GM23338 (cell line): ENCODE measurements at regions not wholly inside any gene's neighbourhood (a gene's known extent, or its start where the extent isn't known, plus 50 kb on each side); places are given as distances from the start of the nearest gene placed in this dataset.

Experiments used
- ATAC-seq: fragments of 200-7000 bp; cut with Tn5 transposase; 3 replicates; pipeline ENCODE4 v1.9.1; 2020
- DNase-seq: peaks from one replicate; pipeline ENCODE4 v3.0.0-alpha.2; 2015; ENCODE audit warnings: low spot score
- H2AFZ ChIP-seq: fragments of 200-600 bp; sonication (generic); 2 replicates; pipeline ENCODE4 v1.8.0; 2016; ENCODE audit warnings: antibody characterized with exemption, mild to moderate bottlenecking, moderate library complexity
- H3F3A ChIP-seq: fragments of 200-600 bp; sonication (generic); replicated peaks from 2 replicates; pipeline ENCODE4 v1.8.0; 2017; ENCODE audit warnings: antibody characterized with exemption, mixed run types, low read depth
- H3K27ac ChIP-seq: fragments of 200-600 bp; sonication (generic); 2 replicates; pipeline ENCODE4 v1.6.1; 2016; ENCODE audit warnings: low read depth
- H3K27me3 ChIP-seq: fragments of 200-600 bp; sonication (generic); 2 replicates; pipeline ENCODE4 v1.8.0; 2016; ENCODE audit warnings: mild to moderate bottlenecking, mixed run types, moderate library complexity; ENCODE audit not compliant: insufficient read depth
- H3K36me3 ChIP-seq: fragments of 200-600 bp; sonication (generic); 2 replicates; pipeline ENCODE4 v1.8.0; 2016; ENCODE audit warnings: mild to moderate bottlenecking; ENCODE audit not compliant: insufficient read depth
- H3K4me1 ChIP-seq: fragments of 200-600 bp; sonication (generic); 2 replicates; pipeline ENCODE4 v1.8.0; 2016; ENCODE audit warnings: mild to moderate bottlenecking, moderate library complexity; ENCODE audit not compliant: insufficient read depth
- H3K4me2 ChIP-seq: fragments of 200-600 bp; sonication (generic); 2 replicates; pipeline ENCODE4 v1.7.1; 2017; ENCODE audit warnings: mixed run types
- H3K4me3 ChIP-seq: fragments of 200-600 bp; sonication (generic); 2 replicates; pipeline ENCODE4 v1.6.1; 2016; ENCODE audit warnings: mixed run types
- H3K79me2 ChIP-seq: fragments of 200-600 bp; sonication (generic); replicated peaks from 2 replicates; pipeline ENCODE4 v1.8.0; 2017; ENCODE audit warnings: mild to moderate bottlenecking; ENCODE audit not compliant: insufficient read depth
- H3K9me2 ChIP-seq: fragments of 200-600 bp; sonication (generic); 2 replicates; pipeline ENCODE4 v1.8.0; 2017; ENCODE audit not compliant: insufficient read depth
- H4K20me1 ChIP-seq: fragments of 200-600 bp; sonication (generic); replicated peaks from 2 replicates; pipeline ENCODE4 v1.8.0; 2017; ENCODE audit warnings: mild to moderate bottlenecking; ENCODE audit not compliant: insufficient read depth
- H3K27ac Mint-ChIP-seq: 2 replicates; pipeline ENCODE4 v1.8.0; 2020; ENCODE audit warnings: inconsistent platforms, mild to moderate bottlenecking, moderate library complexity, mixed read lengths
- H3K27me3 Mint-ChIP-seq: 3 replicates; pipeline ENCODE4 v1.8.0; 2022; ENCODE audit warnings: low read depth, mild to moderate bottlenecking, moderate library complexity, mixed read lengths, inconsistent platforms; ENCODE audit not compliant: insufficient read depth, poor library complexity
- H3K36me3 Mint-ChIP-seq: 3 replicates; pipeline ENCODE4 v1.8.0; 2021; ENCODE audit warnings: low read depth, mild to moderate bottlenecking, inconsistent platforms, moderate library complexity, mixed read lengths
- H3K4me1 Mint-ChIP-seq: 3 replicates; pipeline ENCODE4 v1.8.0; 2020; ENCODE audit warnings: mild to moderate bottlenecking, inconsistent platforms, mixed read lengths
- H3K4me3 Mint-ChIP-seq: 3 replicates; pipeline ENCODE4 v1.8.0; 2021; ENCODE audit warnings: moderate library complexity, mild to moderate bottlenecking, inconsistent platforms, mixed read lengths
- H3K9me3 Mint-ChIP-seq: 3 replicates; pipeline ENCODE4 v1.8.0; 2020; ENCODE audit warnings: moderate library complexity, mild to moderate bottlenecking, inconsistent platforms, mixed read lengths
- CREB1 ChIP-seq: fragments of 250-450 bp; sonication (Bioruptor Pico); IDR thresholded peaks from 2 replicates; pipeline ENCODE4 v1.5.0; 2020; ENCODE audit warnings: low read depth, mild to moderate bottlenecking, moderate library complexity
- CTCF ChIP-seq, 2 experiments: fragments of 200-600 bp in 1 of 2; sonication (generic) in 1 of 2; conservative IDR thresholded peaks; 2 replicates each; pipeline versions ENCODE4 v1.5.1 to v1.6.1; 2016 to 2017; ENCODE audit warnings: antibody characterized with exemption in 2 of 2, low read depth in 2 of 2, mild to moderate bottlenecking in 2 of 2, moderate library complexity in 1 of 2
- EZH2 ChIP-seq: fragments of 200-600 bp; sonication (generic); IDR thresholded peaks from one replicate; pipeline ENCODE4 v1.8.0; 2017; ENCODE audit warnings: antibody characterized with exemption, mild to moderate bottlenecking, low read depth; ENCODE audit not compliant: unreplicated experiment
- EZH2phosphoT487 ChIP-seq: fragments of 200-600 bp; sonication (generic); IDR thresholded peaks from one replicate; pipeline ENCODE4 v1.8.1; 2018; ENCODE audit warnings: antibody characterized with exemption; ENCODE audit not compliant: unreplicated experiment
- JUNB ChIP-seq: IDR thresholded peaks from one replicate; pipeline ENCODE4 v1.6.1; 2016; ENCODE audit warnings: antibody characterized with exemption; ENCODE audit not compliant: unreplicated experiment
- NANOG ChIP-seq: IDR thresholded peaks from 2 replicates; pipeline ENCODE4 v1.6.1; 2016; ENCODE audit warnings: antibody characterized with exemption, borderline replicate concordance
- POLR2AphosphoS5 ChIP-seq: IDR thresholded peaks from 2 replicates; pipeline ENCODE4 v1.6.1; 2016; ENCODE audit warnings: antibody characterized with exemption, low read depth
- REST ChIP-seq: IDR thresholded peaks from one replicate; pipeline ENCODE4 v1.6.1; 2018; ENCODE audit warnings: antibody characterized with exemption; ENCODE audit not compliant: unreplicated experiment
- STAT1 ChIP-seq: IDR thresholded peaks from one replicate; pipeline ENCODE4 v1.6.1; 2016; ENCODE audit warnings: antibody characterized with exemption; ENCODE audit not compliant: unreplicated experiment
- ZNF114 ChIP-seq: fragments of 250-450 bp; sonication (Bioruptor Pico); IDR thresholded peaks from 2 replicates; pipeline ENCODE4 v1.5.0; 2020; ENCODE audit warnings: mild to moderate bottlenecking, moderate library complexity
- ZNF462 ChIP-seq: fragments of 250-450 bp; sonication (Bioruptor Pico); IDR thresholded peaks from 2 replicates; pipeline ENCODE4 v1.5.0; 2020; ENCODE audit warnings: mild to moderate bottlenecking, moderate library complexity

GRCh38 chr11:90704510-90704909 is 481.7 kb upstream of the CHORDC1 start:
- Mint-ChIP-seq H3K27me3 (no peaks in the 10 kb centered on the region), H3K9me3 (no peaks in the 10 kb centered on the region), H3K4me1 (peaks cover 21% of the 10 kb centered on the region; the same call in 2 of the 3 replicates), H3K4me3 (no peak overlapping the region), H3K27ac (no peak overlapping the region), H3K36me3 (no peaks in the 10 kb centered on the region)
- TF ChIP-seq POLR2AphosphoS5 (no peak), EZH2phosphoT487 (no peak), ZNF114 (no peak), EZH2 (no peak), JUNB (no peak), NANOG (no peak), REST (no peak), STAT1 (no peak), CTCF (conservative IDR thresholded peaks at IDR 0.05; ENCODE audit: low read depth in 2 of 2) (no peak), ZNF462 (CRISPR knock-in tag) (no peak), CREB1 (CRISPR knock-in tag) (no peak)
- Histone ChIP-seq H3K27ac (no peak overlapping the region), H4K20me1 (no peaks in the 10 kb centered on the region), H3K4me3 (no peak overlapping the region), H3K9me2 (peaks cover 5% of the 10 kb centered on the region), H3K4me1 (peaks cover 4% of the 10 kb centered on the region; the same call in 1 of the 2 replicates), H2AFZ (no peak overlapping the region), H3K79me2 (no peaks in the 10 kb centered on the region), H3K4me2 (no peak overlapping the region), H3K36me3 (no peaks in the 10 kb centered on the region), H3K27me3 (no peaks in the 10 kb centered on the region), H3F3A (no peaks in the 10 kb centered on the region)
- no peak for ATAC-seq
- DNase-seq: no peak
